Heart left ventricle (tissue), 16 donors: ENCODE measurements at regions not wholly inside any gene's neighbourhood (a gene's known extent, or its start where the extent isn't known, plus 50 kb on each side); places are given as distances from the start of the nearest gene placed in this dataset.

Experiments used
- ATAC-seq, 4 donors: fragments of 200-7000 bp; cut with Tn5 transposase; one replicate each; pipeline ENCODE4 v1.9.1; 2020 to 2022; ENCODE audit warnings: moderate library complexity in 4 of 4, mild to moderate bottlenecking in 3 of 4, moderate number of reproducible peaks in 1 of 4
- DNase-seq, 5 donors: peaks; one replicate each; pipeline ENCODE4 v3.0.0-alpha.2; 2020
- H3K27ac ChIP-seq, 12 donors: fragments of 200-600 bp; sonication (generic) in 4 of 12; one replicate each; pipeline versions ENCODE4 v1.5.0 to v1.8.0; 2016 to 2022; ENCODE audit warnings: mild to moderate bottlenecking in 2 of 12
- H3K27me3 ChIP-seq, 9 donors: fragments of 200-600 bp; sonication (generic) in 2 of 9; one replicate each; pipeline versions ENCODE4 v1.5.1 to v1.8.0; 2016 to 2022; ENCODE audit warnings: mild to moderate bottlenecking in 3 of 9
- H3K36me3 ChIP-seq, 9 donors: fragments of 200-600 bp; sonication (generic) in 2 of 9; one replicate each; pipeline versions ENCODE4 v1.5.0 to v1.8.0; 2018 to 2022; ENCODE audit warnings: mild to moderate bottlenecking in 2 of 9
- H3K4me1 ChIP-seq, 12 donors: fragments of 200-600 bp; sonication (generic) in 4 of 12; one replicate each; pipeline versions ENCODE4 v1.5.0 to v1.8.0; 2016 to 2022; ENCODE audit warnings: mild to moderate bottlenecking in 3 of 12
- H3K4me3 ChIP-seq, 12 donors: fragments of 200-600 bp; sonication (generic) in 4 of 12; one replicate each; pipeline versions ENCODE4 v1.5.0 to v1.8.0; 2017 to 2022; ENCODE audit warnings: mild to moderate bottlenecking in 9 of 12, moderate library complexity in 4 of 12
- H3K9me3 ChIP-seq, 12 donors: fragments of 200-600 bp; sonication (generic) in 4 of 12; one replicate each; pipeline versions ENCODE4 v1.5.0 to v1.8.0; 2016 to 2022; ENCODE audit warnings: mild to moderate bottlenecking in 1 of 12
- POLR2A ChIP-seq, 2 donors: fragments of 450-650 bp; IDR thresholded peaks; one replicate each; pipeline ENCODE4 v1.6.1; 2017; ENCODE audit warnings: antibody characterized with exemption in 2 of 2, mild to moderate bottlenecking in 2 of 2, moderate library complexity in 2 of 2
- WGBS, 4 donors: extraction: QIAGEN DNeasy Blood & Tissue Kit in 2 of 4; methylation state at CpG; one replicate each; pipeline versions ENCODE4 v1.1.5 to v1.1.7; 2013 to 2018; 5-methylcytosine and 5-hydroxymethylcytosine counted together
- intact Hi-C, 10 donors: fragments of 100-400 bp; cut with DNase I; formaldehyde crosslinking; loops; one replicate each; pipeline versions ENCODE4 v1.11.1 to v1.14.2; 2022
- TF ChIP-seq, protein P1 (sequence below), 12 donors: fragments of 200-600 bp; sonication (generic) in 4 of 12; IDR thresholded peaks; one replicate each; pipeline versions ENCODE4 v1.5.0 to v1.8.0; 2018 to 2022; ENCODE audit warnings: antibody characterized with exemption in 12 of 12, mild to moderate bottlenecking in 5 of 12
- donor health status: ischemic (EF 13 %, LVEDD 7.1; RV severe dilation, severe dysfunction).
- donor health status: healthy with polysubstance abuse.
- donor health status: DM: no; HTN: yes; CAD: no.
- donor health status: DM: no; HTN: no; CAD: no.
- donor health status: ischemic (EF 25% LVEDD 6.9; RV normal size, moderate dysfunction).
- donor health status: ischemic (EF 25% LVEDD 5.7; RV mildly dilated, moderate dysfunction).
- donor health status: healthy.
- donor health status: DM: yes; HTN: yes; CAD: no.
- donor health status: ischemic (EF 35%, LVEDD 5.7; RV mildly dilated, moderate dysfunction).
- donor health status: nonischemic (EF 11% LVEDD 7.7; RV severe dilation, severe dysfunction).
- donor health status: DM: yes; HTN: yes; CAD: no.
- donor health status: PGD.
- donor health status: ischemic (EF 29% LVEDD 5.4; RV normal size, mild dysfunction).
- donor health status: nonischemic (EF 23%, LVEDD 6.1; RV moderate dilation, normal function).

- Histone ChIP-seq H3K4me1 (no peaks in the 10 kb centered on the region), H3K9me3 (no peaks in the 10 kb centered on the region), H3K36me3 (no peaks in the 10 kb centered on the region), H3K27me3 (no peaks in the 10 kb centered on the region), H3K4me3 (no peak overlapping the region), H3K27ac (no peak overlapping the region)
- no peak for DNase-seq
- TF ChIP-seq POLR2A (IDR thresholded peaks at IDR 0.05), result no peak
- TF ChIP-seq, protein P1, sequence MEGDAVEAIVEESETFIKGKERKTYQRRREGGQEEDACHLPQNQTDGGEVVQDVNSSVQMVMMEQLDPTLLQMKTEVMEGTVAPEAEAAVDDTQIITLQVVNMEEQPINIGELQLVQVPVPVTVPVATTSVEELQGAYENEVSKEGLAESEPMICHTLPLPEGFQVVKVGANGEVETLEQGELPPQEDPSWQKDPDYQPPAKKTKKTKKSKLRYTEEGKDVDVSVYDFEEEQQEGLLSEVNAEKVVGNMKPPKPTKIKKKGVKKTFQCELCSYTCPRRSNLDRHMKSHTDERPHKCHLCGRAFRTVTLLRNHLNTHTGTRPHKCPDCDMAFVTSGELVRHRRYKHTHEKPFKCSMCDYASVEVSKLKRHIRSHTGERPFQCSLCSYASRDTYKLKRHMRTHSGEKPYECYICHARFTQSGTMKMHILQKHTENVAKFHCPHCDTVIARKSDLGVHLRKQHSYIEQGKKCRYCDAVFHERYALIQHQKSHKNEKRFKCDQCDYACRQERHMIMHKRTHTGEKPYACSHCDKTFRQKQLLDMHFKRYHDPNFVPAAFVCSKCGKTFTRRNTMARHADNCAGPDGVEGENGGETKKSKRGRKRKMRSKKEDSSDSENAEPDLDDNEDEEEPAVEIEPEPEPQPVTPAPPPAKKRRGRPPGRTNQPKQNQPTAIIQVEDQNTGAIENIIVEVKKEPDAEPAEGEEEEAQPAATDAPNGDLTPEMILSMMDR (IDR thresholded peaks at IDR 0.05), result no peak
- intact Hi-C loops, result no loop called here
- no peak for ATAC-seq
Observed at GRCh38 chrY:8151561-8151960, 1185.7 kb upstream of the TSPY4 start.

- Histone ChIP-seq H3K36me3 (no peaks in the 10 kb centered on the region), H3K27ac (no peak overlapping the region), H3K27me3 (no peaks in the 10 kb centered on the region), H3K4me1 (no peaks in the 10 kb centered on the region), H3K9me3 (no peaks in the 10 kb centered on the region), H3K4me3 (no peak overlapping the region)
- DNase-seq (no peak), ATAC-seq (no peak)
- 86 to 89% methylated on average over 23 of the region's 23 CpGs; no CpG with 5 or more reads in 2 of the 4 donors for WGBS, 4 donors
- intact Hi-C loops, result no loop called here
- no peak for TF ChIP-seq POLR2A (IDR thresholded peaks at IDR 0.05)
- TF ChIP-seq, protein P1 (IDR thresholded peaks at IDR 0.05), result no peak
Observed at GRCh38 chrY:8128578-8128977, 1208.7 kb upstream of the TSPY4 start.

DNA sequence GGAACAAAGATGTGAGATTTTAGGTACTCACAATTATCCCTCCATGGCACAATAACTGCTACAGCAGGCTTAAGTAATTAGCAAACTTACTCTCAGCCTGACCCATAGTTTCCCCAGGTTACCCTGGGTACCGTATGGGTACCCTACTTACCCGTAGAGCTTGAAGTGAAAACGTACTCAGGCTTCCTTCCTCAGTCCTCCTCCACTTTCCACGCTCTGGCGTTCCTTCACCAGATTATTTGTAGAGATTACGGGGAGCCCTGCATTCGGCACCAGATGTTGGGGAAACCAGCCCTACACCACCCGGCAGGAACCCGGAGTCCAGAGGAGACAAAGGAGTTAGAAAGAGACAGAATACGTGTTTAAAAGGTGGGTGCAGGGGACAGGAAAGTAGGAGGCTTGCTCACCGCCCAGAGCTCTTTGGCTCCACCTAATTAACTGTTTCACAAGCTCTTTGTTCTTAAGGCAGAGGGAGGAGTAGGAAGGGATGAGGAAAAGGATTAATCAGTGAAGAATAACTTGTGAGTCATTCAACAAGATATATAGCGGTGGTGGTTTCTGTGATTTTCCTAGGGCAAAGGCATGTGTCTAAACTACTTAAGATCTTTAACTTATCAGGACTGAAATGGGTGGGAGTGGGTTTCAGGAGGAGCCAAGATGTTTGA lies 1211.2 kb upstream of the TSPY4 start:
- Histone ChIP-seq H3K36me3 (no peaks in the 10 kb centered on the region), H3K27me3 (no peaks in the 10 kb centered on the region), H3K4me3 (no peak overlapping the region), H3K27ac (no peak overlapping the region), H3K9me3 (no peaks in the 10 kb centered on the region), H3K4me1 (no peaks in the 10 kb centered on the region)
- WGBS, 4 donors, result 69 to 75% methylated on average over 12 of the region's 12 CpGs; no CpG with 5 or more reads in 2 of the 4 donors
- no peak for TF ChIP-seq POLR2A (IDR thresholded peaks at IDR 0.05)
- TF ChIP-seq, protein P1 (IDR thresholded peaks at IDR 0.05), result no peak
- ATAC-seq (no peak), DNase-seq (no peak)
- intact Hi-C loops, result no loop called here

DNA sequence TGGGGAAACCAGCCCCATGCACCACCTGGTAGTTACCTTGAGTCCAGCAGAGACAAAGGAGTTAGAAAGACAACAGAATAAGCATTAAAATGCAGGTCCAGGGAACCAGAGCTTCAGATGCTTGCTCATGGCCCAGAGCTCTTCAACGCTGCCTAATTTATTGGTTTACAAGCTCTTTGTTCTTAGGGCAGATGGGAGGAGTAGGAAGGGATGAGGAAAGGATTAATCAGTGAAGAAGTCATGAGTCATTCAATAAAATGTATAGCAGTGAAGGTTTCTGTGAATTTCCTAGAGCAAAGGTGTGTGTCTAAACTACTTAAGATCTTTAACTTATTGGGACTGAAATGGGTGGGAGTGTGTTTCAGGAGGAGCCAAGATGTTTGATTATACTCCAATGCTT lies 1210.3 kb upstream of the AMELY start:
- Histone ChIP-seq H3K36me3 (no peaks in the 10 kb centered on the region), H3K4me3 (no peak overlapping the region), H3K4me1 (no peaks in the 10 kb centered on the region), H3K9me3 (no peaks in the 10 kb centered on the region), H3K27me3 (no peaks in the 10 kb centered on the region), H3K27ac (no peak overlapping the region)
- DNase-seq (no peak), ATAC-seq (no peak)
- intact Hi-C loops, result no loop called here
- TF ChIP-seq, protein P1 (IDR thresholded peaks at IDR 0.05), result no peak
- TF ChIP-seq POLR2A (IDR thresholded peaks at IDR 0.05), result no peak
- WGBS, 4 donors, result 55 to 57% methylated on average over 1 of the region's 1 CpG; no CpG with 5 or more reads in 2 of the 4 donors
